ENCODE measurements at regions not wholly inside any gene's neighbourhood (a gene's known extent, or its start where the extent isn't known, plus 50 kb on each side); places are given as distances from the start of the nearest gene placed in this dataset.

GRCh38 chr7:16939161-16939560 lies 57.4 kb upstream of the AGR3 start:
- H3K36me3 ChIP-seq (ENCODE audit: insufficient read depth, low read length): no peaks in the 10 kb centered on the region
- H3F3A ChIP-seq (ENCODE audit: insufficient read depth, low read length, poor library complexity, severe bottlenecking): no peaks in the 10 kb centered on the region
- H2AFZ ChIP-seq (ENCODE audit: low read depth, low read length): no peak overlapping the region
- no peaks in the 10 kb centered on the region for H3K9me3 ChIP-seq (ENCODE audit: low read length)
- no peak overlapping the region for H3K4me3 ChIP-seq (ENCODE audit: low read length)
- H3K27ac ChIP-seq (ENCODE audit: low read length): no peak overlapping the region
- no peaks in the 10 kb centered on the region for H3K79me2 ChIP-seq (replicated peaks; ENCODE audit: insufficient read depth, low read length)
- H3K9me2 ChIP-seq (ENCODE audit: insufficient read depth, low read length): no peaks in the 10 kb centered on the region
- H3K4me2 ChIP-seq (ENCODE audit: low read length): no peak overlapping the region
- no peak overlapping the region for H3K9ac ChIP-seq (ENCODE audit: low read length)
- H3K27me3 ChIP-seq (ENCODE audit: insufficient read depth, low read depth, low read length): no peaks in the 10 kb centered on the region
- H4K20me1 ChIP-seq (ENCODE audit: insufficient read depth): no peaks in the 10 kb centered on the region
- TF ChIP-seq EZH2 (IDR thresholded peaks at IDR 0.05; ENCODE audit: borderline replicate concordance, insufficient read depth, low read length, poor library complexity, severe bottlenecking) (no peak), POLR2AphosphoS5 (IDR thresholded peaks at IDR 0.05) (no peak), SMC3 (conservative IDR thresholded peaks at IDR 0.05; ENCODE audit: poor library complexity) (no peak), MXI1 (conservative IDR thresholded peaks at IDR 0.05; ENCODE audit: poor library complexity, severe bottlenecking) (no peak), TAF1 (IDR thresholded peaks at IDR 0.05; ENCODE audit: low read depth) (no peak), EP300 (conservative IDR thresholded peaks at IDR 0.05; ENCODE audit: poor library complexity, severe bottlenecking) (no peak), RAD21 (conservative IDR thresholded peaks at IDR 0.05) (no peak), CTCF (IDR thresholded peaks at IDR 0.05; ENCODE audit: poor library complexity, severe bottlenecking) (no peak)
- TF ChIP-seq, protein P1, sequence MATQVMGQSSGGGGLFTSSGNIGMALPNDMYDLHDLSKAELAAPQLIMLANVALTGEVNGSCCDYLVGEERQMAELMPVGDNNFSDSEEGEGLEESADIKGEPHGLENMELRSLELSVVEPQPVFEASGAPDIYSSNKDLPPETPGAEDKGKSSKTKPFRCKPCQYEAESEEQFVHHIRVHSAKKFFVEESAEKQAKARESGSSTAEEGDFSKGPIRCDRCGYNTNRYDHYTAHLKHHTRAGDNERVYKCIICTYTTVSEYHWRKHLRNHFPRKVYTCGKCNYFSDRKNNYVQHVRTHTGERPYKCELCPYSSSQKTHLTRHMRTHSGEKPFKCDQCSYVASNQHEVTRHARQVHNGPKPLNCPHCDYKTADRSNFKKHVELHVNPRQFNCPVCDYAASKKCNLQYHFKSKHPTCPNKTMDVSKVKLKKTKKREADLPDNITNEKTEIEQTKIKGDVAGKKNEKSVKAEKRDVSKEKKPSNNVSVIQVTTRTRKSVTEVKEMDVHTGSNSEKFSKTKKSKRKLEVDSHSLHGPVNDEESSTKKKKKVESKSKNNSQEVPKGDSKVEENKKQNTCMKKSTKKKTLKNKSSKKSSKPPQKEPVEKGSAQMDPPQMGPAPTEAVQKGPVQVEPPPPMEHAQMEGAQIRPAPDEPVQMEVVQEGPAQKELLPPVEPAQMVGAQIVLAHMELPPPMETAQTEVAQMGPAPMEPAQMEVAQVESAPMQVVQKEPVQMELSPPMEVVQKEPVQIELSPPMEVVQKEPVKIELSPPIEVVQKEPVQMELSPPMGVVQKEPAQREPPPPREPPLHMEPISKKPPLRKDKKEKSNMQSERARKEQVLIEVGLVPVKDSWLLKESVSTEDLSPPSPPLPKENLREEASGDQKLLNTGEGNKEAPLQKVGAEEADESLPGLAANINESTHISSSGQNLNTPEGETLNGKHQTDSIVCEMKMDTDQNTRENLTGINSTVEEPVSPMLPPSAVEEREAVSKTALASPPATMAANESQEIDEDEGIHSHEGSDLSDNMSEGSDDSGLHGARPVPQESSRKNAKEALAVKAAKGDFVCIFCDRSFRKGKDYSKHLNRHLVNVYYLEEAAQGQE (IDR thresholded peaks at IDR 0.05; ENCODE audit: borderline replicate concordance): no peak

GRCh38 chr7:16940776-16941175 lies 59.0 kb upstream of the AGR3 start:
- H4K20me1 ChIP-seq (ENCODE audit: insufficient read depth): no peaks in the 10 kb centered on the region
- H3K36me3 ChIP-seq (ENCODE audit: insufficient read depth, low read length): no peaks in the 10 kb centered on the region
- H3K27me3 ChIP-seq (ENCODE audit: insufficient read depth, low read depth, low read length): no peaks in the 10 kb centered on the region
- H3K9me2 ChIP-seq (ENCODE audit: insufficient read depth, low read length): no peaks in the 10 kb centered on the region
- H3F3A ChIP-seq (ENCODE audit: insufficient read depth, low read length, poor library complexity, severe bottlenecking): no peaks in the 10 kb centered on the region
- H2AFZ ChIP-seq (ENCODE audit: low read depth, low read length): no peak overlapping the region
- TF ChIP-seq EZH2 (IDR thresholded peaks at IDR 0.05; ENCODE audit: borderline replicate concordance, insufficient read depth, low read length, poor library complexity, severe bottlenecking) (no peak), MXI1 (conservative IDR thresholded peaks at IDR 0.05; ENCODE audit: poor library complexity, severe bottlenecking) (no peak), EP300 (conservative IDR thresholded peaks at IDR 0.05; ENCODE audit: poor library complexity, severe bottlenecking) (no peak), CTCF (IDR thresholded peaks at IDR 0.05; ENCODE audit: poor library complexity, severe bottlenecking) (no peak), RAD21 (conservative IDR thresholded peaks at IDR 0.05) (no peak), POLR2AphosphoS5 (IDR thresholded peaks at IDR 0.05) (no peak)
- no peak overlapping the region for H3K4me2 ChIP-seq (ENCODE audit: low read length)
- H3K27ac ChIP-seq (ENCODE audit: low read length): no peak overlapping the region
- no peaks in the 10 kb centered on the region for H3K9me3 ChIP-seq (ENCODE audit: low read length)
- H3K79me2 ChIP-seq (replicated peaks; ENCODE audit: insufficient read depth, low read length): no peaks in the 10 kb centered on the region
- no peak overlapping the region for H3K9ac ChIP-seq (ENCODE audit: low read length)
- no peak overlapping the region for H3K4me3 ChIP-seq (ENCODE audit: low read length)

All from neural cell (in vitro differentiated cells).